Motor neuron (in vitro differentiated cells): ENCODE measurements at regions not wholly inside any gene's neighbourhood (a gene's known extent, or its start where the extent isn't known, plus 50 kb on each side); places are given as distances from the start of the nearest gene placed in this dataset.

ENCODE experiments used
- ATAC-seq, 8 experiments: fragments of 200-7000 bp; cut with Tn5 transposase; replicated peaks in 6 of 8; 2 replicates each; pipeline ENCODE4 v1.8.0; 2021; ENCODE audit warnings: mild to moderate bottlenecking in 8 of 8, moderate library complexity in 8 of 8
- H3K27ac ChIP-seq, 2 donors: fragments of 250-450 bp; sonication (Bioruptor Pico); 2 replicates each; pipeline ENCODE4 v1.9.0; 2021; ENCODE audit warnings: antibody characterized with exemption in 2 of 2, mild to moderate bottlenecking in 2 of 2, moderate library complexity in 1 of 2
- H3K4me1 ChIP-seq, 2 donors: fragments of 250-450 bp; sonication (Bioruptor Pico); replicated peaks in 1 of 2; 2 replicates each; pipeline ENCODE4 v1.6.1; 2021; ENCODE audit warnings: antibody characterized with exemption in 2 of 2, mild to moderate bottlenecking in 2 of 2, moderate library complexity in 1 of 2
- H3K4me3 ChIP-seq, 5 donors: fragments of 250-450 bp; sonication (Bioruptor Pico); 2 replicates each; pipeline ENCODE4 v1.9.0; 2021; ENCODE audit warnings: antibody characterized with exemption in 5 of 5, mild to moderate bottlenecking in 5 of 5, moderate library complexity in 4 of 5
- WGBS, 10 experiments: fragments of 450-650 bp; shearing (Covaris generic); methylation state at CpG; one replicate each; pipeline ENCODE4 v1.0.0; 2022; 5-methylcytosine and 5-hydroxymethylcytosine counted together
- in situ Hi-C, 9 experiments: fragments of 400-800 bp; cut with MboI; loops; one replicate each; pipeline ENCODE4 v1.15.0; 2021; ENCODE audit warnings: low sequenced_read_pairs in 9 of 9, low pct_unique_long_range_greater_than_20kb in 2 of 9; ENCODE audit not compliant: unreplicated experiment in 9 of 9

GRCh38 chr1:55937840-55938375 is 641.5 kb downstream of the PLPP3 start:
- Histone ChIP-seq H3K27ac (no peak overlapping the region), H3K4me1 (peaks cover 0 to 4% of the 10 kb centered on the region in 2 donors)

DNA sequence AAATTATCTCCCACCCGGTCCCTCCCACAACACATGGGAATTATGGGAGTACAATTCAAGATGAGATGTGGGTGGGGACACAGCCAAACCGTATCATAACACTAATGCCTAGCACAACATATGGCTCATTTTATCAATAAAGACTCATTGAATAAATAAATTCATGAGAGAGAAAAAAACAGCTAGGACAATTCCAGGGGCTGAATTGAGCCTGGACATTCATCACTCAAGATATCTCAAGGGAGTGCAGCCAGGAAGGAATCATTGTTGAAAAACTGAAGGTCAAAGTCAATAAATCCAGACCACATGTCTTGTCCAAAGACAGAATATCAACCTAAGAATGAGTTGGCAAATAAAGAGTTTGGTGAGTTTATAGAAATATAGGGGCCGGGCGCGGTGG is 644.1 kb downstream of the PLPP3 start:
- Histone ChIP-seq H3K4me3 (no peak overlapping the region), H3K4me1 (peaks cover 0 to 4% of the 10 kb centered on the region in 2 donors), H3K27ac (no peak overlapping the region)
- in situ Hi-C loops = loop anchor here in 1 of 9 experiments (25.0 kb wide), 1 partner anchor 102 kb away; no protein-coding TSS in a partner anchor
- ATAC-seq = peak in 3 of 8 experiments; percentile 58 to 77 (median 74)
- WGBS, 10 experiments = 33 to 80% (median 75%) methylated on average over 1 to 2 of the region's 5 CpGs; no CpG with 5 or more reads in 7 of the 10 experiments

More at GRCh38 chr1:55937840-55938375, 641.5 kb downstream of the PLPP3 start:
- WGBS, 10 experiments = 17 to 100% (median 86%) methylated on average over 1 to 2 of the region's 3 CpGs; no CpG with 5 or more reads in 4 of the 10 experiments
- H3K4me3 ChIP-seq = no peak overlapping the region
- in situ Hi-C loops = loop anchor here in 1 of 9 experiments (25.0 kb wide), 1 partner anchor 99 kb away; no protein-coding TSS in a partner anchor
- no peak for ATAC-seq

DNA sequence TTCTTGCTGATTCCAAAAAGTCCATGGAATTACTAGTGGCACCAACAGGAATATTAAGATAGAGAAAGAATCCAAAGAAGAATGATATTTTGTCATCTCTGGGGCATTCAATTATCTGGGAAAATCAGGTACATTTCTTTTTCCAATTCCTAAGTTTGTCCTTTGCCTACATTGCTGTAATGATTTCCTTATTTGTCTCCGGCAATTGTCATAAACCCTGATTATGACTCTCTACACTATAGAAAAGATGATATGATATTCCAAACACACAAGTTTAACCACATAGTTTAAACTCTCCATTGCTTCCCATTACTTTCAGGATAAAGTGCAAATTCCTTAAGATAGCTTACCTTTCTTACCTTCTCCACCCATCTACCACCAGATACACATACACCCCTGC is 647.0 kb downstream of the PLPP3 start:
- in situ Hi-C loops = loop anchor here in 1 of 9 experiments (25.0 kb wide), 1 partner anchor 105 kb away; no protein-coding TSS in a partner anchor
- Histone ChIP-seq H3K4me3 (no peak overlapping the region), H3K4me1 (peaks cover 0 to 4% of the 10 kb centered on the region in 2 donors), H3K27ac (no peak overlapping the region)
- ATAC-seq = no peak
- WGBS, 10 experiments = 80 to 100% (median 100%) methylated on average over 1 of the region's 1 CpG; no CpG with 5 or more reads in 1 of the 10 experiments

DNA sequence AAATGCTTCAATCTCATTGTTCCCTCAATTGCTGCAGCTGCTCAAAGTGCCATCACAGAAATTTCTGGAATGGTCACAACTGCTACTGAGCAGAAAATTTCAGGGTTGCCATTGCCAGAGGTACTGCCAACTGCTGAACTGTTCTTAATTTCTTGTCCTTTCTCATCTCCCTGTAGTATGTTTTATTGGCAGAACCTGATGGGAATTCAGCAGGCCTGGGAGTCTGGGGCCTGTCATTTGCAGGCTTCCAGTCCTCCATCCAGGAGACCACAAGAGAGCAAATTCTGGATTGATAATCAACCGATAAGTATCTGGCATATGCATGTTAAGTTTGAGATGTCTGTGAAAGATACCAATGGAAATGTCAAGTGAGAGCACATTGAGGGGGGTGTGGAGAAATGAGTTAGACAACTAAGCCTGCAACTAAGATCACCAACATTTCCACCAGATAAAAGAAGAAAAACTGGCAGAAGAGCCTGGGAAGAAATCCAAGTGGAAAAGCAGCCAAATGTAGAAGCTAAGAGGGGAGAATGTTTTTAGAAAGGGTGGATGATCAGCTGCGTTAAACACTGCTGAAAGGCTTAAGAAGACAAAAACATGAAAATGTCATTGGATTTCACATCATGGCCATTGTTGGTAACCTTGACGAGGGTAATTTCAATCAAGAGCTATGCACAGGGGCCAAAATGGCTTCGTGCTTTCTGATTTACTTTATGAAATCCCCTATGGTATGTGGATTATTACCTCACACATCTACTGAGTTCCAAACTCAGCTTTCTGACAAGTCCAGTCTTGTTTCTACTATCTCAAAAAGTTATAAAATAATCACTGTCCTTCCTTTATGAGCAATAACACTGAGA is 648.1 kb downstream of the PLPP3 start:
- Histone ChIP-seq H3K4me1 (peaks cover 0 to 4% of the 10 kb centered on the region in 2 donors), H3K27ac (no peak overlapping the region), H3K4me3 (no peak overlapping the region)
- 17 to 97% (median 68%) methylated on average over 1 to 4 of the region's 4 CpGs; no CpG with 5 or more reads in 1 of the 10 experiments for WGBS, 10 experiments
- in situ Hi-C loops = loop anchor here in 1 of 9 experiments (25.0 kb wide), 1 partner anchor 106 kb away; no protein-coding TSS in a partner anchor
- peak in 1 of 8 experiments; percentile 67 for ATAC-seq

DNA sequence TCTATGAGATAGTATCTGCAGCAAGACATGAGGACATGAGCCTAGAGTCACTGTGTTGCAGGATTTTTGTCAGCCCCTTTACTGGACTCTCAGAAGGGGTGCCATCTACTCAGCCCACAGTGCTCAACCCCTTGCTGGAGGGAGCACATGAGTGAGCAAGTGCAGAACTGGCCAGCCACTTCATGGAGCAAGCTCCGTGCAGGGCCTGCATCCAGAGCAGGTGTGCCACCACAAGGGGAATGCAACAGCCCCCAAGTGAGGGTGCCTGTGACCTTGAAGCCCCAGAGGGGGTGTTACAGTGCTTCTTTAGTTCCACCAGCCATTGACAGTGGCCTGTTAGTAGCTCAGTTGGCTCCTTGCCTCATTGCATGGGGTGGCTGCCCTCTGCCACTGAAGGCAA is 649.7 kb downstream of the PLPP3 start:
- Histone ChIP-seq H3K4me1 (no peaks in the 10 kb centered on the region), H3K27ac (no peak overlapping the region), H3K4me3 (no peak overlapping the region)
- in situ Hi-C loops = loop anchor here in 1 of 9 experiments (25.0 kb wide), 1 partner anchor 108 kb away; no protein-coding TSS in a partner anchor
- WGBS, 10 experiments = 60 to 100% (median 88%) methylated on average over 1 of the region's 1 CpG; no CpG with 5 or more reads in 6 of the 10 experiments
- no peak for ATAC-seq

- WGBS, 10 experiments = 17 to 100% (median 80%) methylated on average over 1 to 2 of the region's 2 CpGs; no CpG with 5 or more reads in 3 of the 10 experiments
Measured at GRCh38 chr1:55928576-55928975, 650.8 kb downstream of the PLPP3 start.

DNA sequence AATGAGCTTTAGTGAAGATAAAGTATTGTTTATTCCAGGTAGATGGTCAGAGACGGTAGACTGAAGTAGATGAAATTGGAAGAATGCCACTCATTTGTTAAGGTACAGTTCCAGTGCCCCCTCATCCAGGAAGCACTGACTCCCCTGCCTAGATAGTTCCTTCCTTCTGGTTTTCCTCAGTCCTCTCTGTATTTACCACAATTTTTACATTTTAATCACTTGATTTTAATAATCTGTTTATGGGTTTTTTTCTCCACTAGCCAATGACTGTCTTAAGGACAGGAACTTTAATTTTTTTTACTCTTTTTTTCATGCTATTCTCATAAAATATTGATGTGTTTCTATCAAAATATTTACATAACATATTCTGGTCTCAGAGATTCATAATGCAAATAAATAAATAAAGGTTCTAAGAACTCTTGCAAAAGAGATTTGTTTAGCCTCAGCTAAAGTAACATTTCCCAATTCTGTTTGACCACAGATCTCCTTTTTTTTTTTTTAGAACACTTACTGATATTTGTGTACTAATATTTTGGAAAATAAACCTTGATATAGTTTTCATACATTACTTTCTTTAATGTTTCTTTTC is 651.6 kb downstream of the PLPP3 start:
- Histone ChIP-seq H3K27ac (no peak overlapping the region), H3K4me3 (no peak overlapping the region), H3K4me1 (no peaks in the 10 kb centered on the region)
- ATAC-seq = peak in 3 of 8 experiments; percentile 23 to 76 (median 70)
- WGBS, 10 experiments = 69 to 100% (median 100%) methylated on average over 1 of the region's 1 CpG; no CpG with 5 or more reads in 3 of the 10 experiments
- in situ Hi-C loops = loop anchor here in 1 of 9 experiments (25.0 kb wide), 1 partner anchor 110 kb away; no protein-coding TSS in a partner anchor

More at GRCh38 chr1:55928576-55928975, 650.8 kb downstream of the PLPP3 start:
- Histone ChIP-seq H3K4me1 (no peaks in the 10 kb centered on the region), H3K27ac (no peak overlapping the region), H3K4me3 (no peak overlapping the region)
- in situ Hi-C loops = loop anchor here in 1 of 9 experiments (25.0 kb wide), 1 partner anchor 109 kb away; no protein-coding TSS in a partner anchor
- no peak for ATAC-seq

DNA sequence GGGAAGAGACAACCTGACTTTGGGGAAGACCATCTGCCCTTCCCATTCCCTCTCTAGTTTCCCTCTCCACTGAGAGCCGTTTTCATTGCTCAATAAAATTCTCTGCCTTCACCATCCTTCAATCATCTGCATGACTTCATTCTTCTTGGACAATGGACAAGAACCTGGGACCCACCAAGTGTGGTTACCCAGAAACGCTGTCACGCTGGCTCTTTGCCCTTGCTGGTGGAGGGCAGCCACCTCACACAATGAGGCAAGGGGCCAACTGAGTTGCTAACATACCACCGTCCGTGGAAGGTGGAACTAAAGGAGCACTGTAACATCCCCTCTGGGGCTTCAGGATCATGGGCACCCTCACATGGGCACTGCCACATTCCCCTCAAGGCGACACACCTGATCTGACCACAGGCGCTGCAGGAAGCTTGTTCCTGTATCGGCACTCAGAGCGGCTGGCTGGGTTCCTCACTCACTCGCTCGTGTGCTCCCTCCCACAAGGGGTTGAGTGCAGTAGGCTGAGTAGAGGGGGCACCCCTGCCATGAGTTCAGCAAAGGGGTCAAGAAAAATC is 652.4 kb downstream of the PLPP3 start:
- Histone ChIP-seq H3K4me3 (no peak overlapping the region), H3K4me1 (no peaks in the 10 kb centered on the region), H3K27ac (no peak overlapping the region)
- in situ Hi-C loops = loop anchor here in 1 of 9 experiments (25.0 kb wide), 1 partner anchor 110 kb away; no protein-coding TSS in a partner anchor
- 0 to 100% (median 83%) methylated on average over 1 to 11 of the region's 11 CpGs for WGBS, 10 experiments
- no peak for ATAC-seq

DNA sequence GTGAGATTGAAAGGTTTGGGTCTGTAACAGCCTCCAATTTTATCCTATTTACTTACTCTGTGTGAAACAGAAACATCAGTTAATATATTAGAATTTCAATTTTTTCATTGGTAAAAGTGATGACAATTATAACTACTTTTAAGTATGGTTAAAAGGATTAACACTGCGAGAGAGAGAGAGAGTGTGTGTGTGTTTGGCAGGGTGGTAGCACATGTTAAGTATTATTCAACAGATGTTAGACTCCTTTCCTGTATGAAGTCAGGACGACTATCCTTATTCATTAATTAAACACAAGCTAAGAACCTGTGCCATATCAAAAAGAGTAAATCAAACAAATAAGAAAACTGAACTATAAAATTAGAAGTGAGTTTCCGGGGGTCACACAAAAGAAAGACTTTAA is 662.5 kb downstream of the PLPP3 start:
- peak in 4 of 8 experiments; percentile 15 to 75 (median 64) for ATAC-seq
- H3K4me3 ChIP-seq = no peak overlapping the region
- in situ Hi-C loops = no loop called here
- 6 to 100% (median 88%) methylated on average over 2 to 3 of the region's 3 CpGs; no CpG with 5 or more reads in 2 of the 10 experiments for WGBS, 10 experiments
- peaks cover 0 to 3% of the 10 kb centered on the region in 2 donors for H3K4me1 ChIP-seq
- no peak overlapping the region for H3K27ac ChIP-seq

GRCh38 chr1:55916481-55916880 is 662.9 kb downstream of the PLPP3 start:
- Histone ChIP-seq H3K27ac (no peak overlapping the region), H3K4me3 (no peak overlapping the region), H3K4me1 (peaks cover 0 to 3% of the 10 kb centered on the region in 2 donors)
- 0 to 100% (median 69%) methylated on average over 1 to 2 of the region's 2 CpGs; no CpG with 5 or more reads in 3 of the 10 experiments for WGBS, 10 experiments
- in situ Hi-C loops = no loop called here
- ATAC-seq = peak in 6 of 8 experiments; percentile 27 to 93 (median 86)

DNA sequence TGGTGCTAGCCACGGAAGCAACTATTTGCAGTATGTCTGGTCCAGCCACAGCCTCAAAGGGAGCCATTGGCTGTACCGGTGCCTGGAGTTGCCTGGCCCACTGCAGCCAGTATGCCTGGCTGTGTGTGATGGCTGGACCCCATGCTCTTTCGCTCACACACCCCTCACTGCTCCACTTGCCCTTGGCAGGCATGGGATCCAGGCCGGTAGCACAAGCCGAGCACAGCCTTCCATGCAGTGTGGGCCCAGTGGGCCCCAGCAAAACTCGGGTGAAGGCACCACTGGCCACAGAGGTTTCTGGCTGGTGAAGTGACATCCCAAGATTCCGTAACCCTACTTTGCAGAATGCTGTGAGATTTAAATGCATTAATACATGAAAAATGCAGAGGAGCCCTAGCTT is 665.8 kb downstream of the PLPP3 start:
- no peak overlapping the region for H3K27ac ChIP-seq
- in situ Hi-C loops = no loop called here
- peaks cover 0 to 3% of the 10 kb centered on the region in 2 donors for H3K4me1 ChIP-seq
- no peak overlapping the region for H3K4me3 ChIP-seq
- ATAC-seq = no peak
- WGBS, 10 experiments = 80 to 100% (median 94%) methylated on average over 1 to 7 of the region's 7 CpGs; no CpG with 5 or more reads in 4 of the 10 experiments

DNA sequence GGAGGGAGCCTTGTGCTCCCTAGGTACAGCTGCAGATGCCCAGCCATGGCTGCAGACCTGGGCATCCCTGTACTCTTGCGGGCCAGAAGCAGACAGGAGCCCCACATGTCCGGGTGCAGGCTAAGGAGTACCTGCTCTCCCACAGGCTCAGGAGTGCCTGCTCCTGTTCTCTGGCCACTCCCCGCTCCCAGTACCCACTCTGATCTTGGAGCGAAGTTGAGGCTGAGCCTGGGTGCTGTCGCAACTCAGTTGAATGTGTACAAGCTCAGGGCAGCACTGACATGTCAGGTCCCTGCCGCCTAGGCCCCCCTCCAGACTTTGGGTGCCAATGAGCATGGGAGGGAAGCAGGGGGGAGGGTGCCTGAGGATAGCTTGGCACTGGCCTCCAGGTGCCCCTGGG is 666.9 kb downstream of the PLPP3 start:
- Histone ChIP-seq H3K4me3 (no peak overlapping the region), H3K27ac (no peak overlapping the region), H3K4me1 (peaks cover 0 to 3% of the 10 kb centered on the region in 2 donors)
- in situ Hi-C loops = no loop called here
- no peak for ATAC-seq
- WGBS, 10 experiments = 90 to 100% (median 91%) methylated on average over 2 to 5 of the region's 6 CpGs; no CpG with 5 or more reads in 5 of the 10 experiments
